GM12892 (cell line): ENCODE measurements at regions not wholly inside any gene's neighbourhood (a gene's known extent, or its start where the extent isn't known, plus 50 kb on each side); places are given as distances from the start of the nearest gene placed in this dataset.

Experiments
- POLR2A ChIP-seq: IDR thresholded peaks from 2 replicates; pipeline ENCODE4 v1.6.1; 2011; ENCODE audit warnings: low read depth, low read length, control low read depth
- POLR2AphosphoS5 ChIP-seq: IDR thresholded peaks from 2 replicates; pipeline ENCODE4 v1.6.1; 2011; ENCODE audit warnings: low read depth, low read length, control low read depth
- TAF1 ChIP-seq: IDR thresholded peaks from 2 replicates; pipeline ENCODE4 v1.6.1; 2011; ENCODE audit warnings: low read depth, mild to moderate bottlenecking, control low read depth, low read length, borderline replicate concordance

- TF ChIP-seq POLR2A: no peak
- TF ChIP-seq POLR2AphosphoS5: no peak
- no peak for TF ChIP-seq TAF1
These were observed 127.9 kb downstream of the RBFOX3 start for GRCh38 chr17:79482727-79483521.
